Spleen (tissue), 11 donors: ENCODE measurements at regions not wholly inside any gene's neighbourhood (a gene's known extent, or its start where the extent isn't known, plus 50 kb on each side); places are given as distances from the start of the nearest gene placed in this dataset.
A peak's percentile ranks its signal among the peaks of the same experiment; 100 is the strongest.
"Not testable (repeated sequence)": the region's sequence is repeated elsewhere in the genome, so short reads cannot be mapped to it uniquely, and the experiment has no call there.

Source experiments
- DNase-seq: peaks from one replicate; pipeline ENCODE4 v3.0.0-alpha.2; 2020
- H3K27ac ChIP-seq, 8 donors: fragments of 200-600 bp; sonication (generic) in 7 of 8; 1 replicate in 4 of 8; 2 replicates in 4 of 8; pipeline versions ENCODE4 v1.5.0 to v1.8.0; 2016 to 2021; ENCODE audit warnings: inconsistent platforms in 4 of 8, mild to moderate bottlenecking in 4 of 8, moderate library complexity in 1 of 8
- H3K27me3 ChIP-seq, 7 donors: fragments of 200-600 bp; sonication (generic) in 6 of 7; replicated peaks in 1 of 7; 1 replicate in 4 of 7; 2 replicates in 3 of 7; pipeline versions ENCODE4 v1.5.0 to v1.8.0; 2016 to 2021; ENCODE audit warnings: inconsistent platforms in 3 of 7, mild to moderate bottlenecking in 1 of 7
- H3K36me3 ChIP-seq, 6 donors: fragments of 200-600 bp; sonication (generic) in 5 of 6; 1 replicate in 4 of 6; 2 replicates in 2 of 6; pipeline versions ENCODE4 v1.5.0 to v1.8.0; 2016 to 2021; ENCODE audit warnings: inconsistent platforms in 2 of 6
- H3K4me1 ChIP-seq, 6 donors: fragments of 200-600 bp; sonication (generic) in 5 of 6; 1 replicate in 3 of 6; 2 replicates in 3 of 6; pipeline versions ENCODE4 v1.5.0 to v1.8.0; 2016 to 2021; ENCODE audit warnings: inconsistent platforms in 3 of 6
- H3K4me3 ChIP-seq, 8 donors: fragments of 200-600 bp; sonication (generic) in 7 of 8; 1 replicate in 4 of 8; 2 replicates in 4 of 8; pipeline versions ENCODE4 v1.5.0 to v1.8.0; 2016 to 2021; ENCODE audit warnings: inconsistent platforms in 4 of 8, mild to moderate bottlenecking in 4 of 8, moderate library complexity in 2 of 8
- H3K9me3 ChIP-seq, 8 donors: fragments of 200-600 bp; sonication (generic) in 7 of 8; 1 replicate in 4 of 8; 2 replicates in 4 of 8; pipeline versions ENCODE4 v1.5.0 to v1.8.0; 2016 to 2021; ENCODE audit warnings: inconsistent platforms in 4 of 8
- WGBS, 5 donors: extraction: QIAGEN DNeasy Blood & Tissue Kit in 3 of 5; methylation state at CpG; one replicate each; pipeline versions ENCODE4 v1.1.5 to v1.1.7; 2013 to 2018; 5-methylcytosine and 5-hydroxymethylcytosine counted together
- intact Hi-C: fragments of 100-400 bp; cut with DNase I; formaldehyde crosslinking; loops from one replicate; pipeline ENCODE4 v1.15.0; 2023; ENCODE audit warnings: low total_unique reads
- donor health status: healthy with polysubstance abuse.
- donor health status: DM: no; HTN: no; CAD: no; lungs with moderate emphysema.
- donor health status: DM: no; HTN: no; CAD: no.
- donor health status: Bipolar disorder and iron deficiency.
- donor health status: healthy.
- donor health status: DM: no; HTN: no; CAD: no.
- donor health status: DM: yes; HTN: yes; CAD: no.

DNA sequence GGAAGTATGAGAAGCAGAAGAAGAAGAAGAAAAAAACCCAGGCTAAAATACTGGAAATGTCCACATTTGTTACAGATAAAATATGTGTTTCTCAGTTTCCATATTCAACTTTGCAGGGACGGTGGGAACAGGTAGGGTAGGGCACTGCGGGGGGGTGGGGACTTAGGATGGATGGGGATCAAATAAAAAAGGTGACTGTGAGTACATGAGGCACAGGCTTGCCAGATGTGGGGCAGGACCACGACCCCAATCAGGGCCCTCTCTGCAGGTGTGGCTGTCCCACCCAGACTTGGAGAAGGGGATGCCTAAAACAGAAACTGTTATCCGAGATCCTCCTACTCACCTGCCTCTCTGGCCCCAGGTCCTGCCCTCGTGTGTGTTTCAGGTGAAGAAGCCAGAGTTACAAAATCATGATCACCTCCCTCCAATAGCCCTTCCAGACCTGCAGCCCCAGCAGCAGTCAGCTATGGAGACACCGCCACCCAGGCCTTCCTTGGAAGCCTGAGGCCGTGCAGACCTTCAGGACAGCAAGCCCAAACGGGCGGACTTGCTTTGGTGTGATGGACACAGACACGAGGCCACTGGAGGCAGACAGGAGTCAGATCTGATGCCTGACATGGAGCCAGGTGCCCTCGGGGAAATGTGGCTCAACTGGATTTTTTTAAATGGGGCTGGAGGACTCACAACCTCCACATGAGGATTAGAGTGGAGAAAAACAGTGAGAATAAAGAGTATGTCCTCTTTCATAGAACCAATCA, 315.0 kb downstream of the BCL2L11 start:
- intact Hi-C loops, H3K4me3 ChIP-seq, H3K36me3 ChIP-seq, H3K27me3 ChIP-seq, H3K9me3 ChIP-seq: not testable (repeated sequence)
- Histone ChIP-seq H3K4me1 (peaks cover 0 to 27% (median 7%) of the 10 kb centered on the region in 6 donors), H3K27ac (peak overlapping the region in 2 of 8 donors; percentile 56 to 58)
- 48 to 68% (median 61%) methylated on average over 4 to 5 of the region's 11 CpGs for WGBS, 5 donors
- DNase-seq = peak; percentile 76

DNA sequence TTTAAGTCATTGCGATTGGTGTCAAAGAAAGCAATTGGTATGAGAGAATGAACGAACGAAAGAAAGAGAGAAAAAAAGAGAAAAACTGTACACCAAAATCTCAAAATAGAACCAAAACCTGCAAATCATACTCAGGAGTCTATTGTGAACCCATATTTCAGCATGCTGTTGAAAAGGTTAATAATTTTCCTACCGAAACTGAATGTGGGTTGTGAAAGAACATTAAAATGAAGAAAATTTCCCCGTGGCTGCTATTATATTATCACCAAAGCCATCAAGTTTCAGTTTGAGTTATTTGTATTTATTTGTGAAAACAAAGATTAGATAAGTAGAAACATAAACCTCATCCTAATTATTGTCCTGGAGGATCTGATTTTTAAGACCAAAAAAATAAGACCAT, 315.7 kb downstream of the BCL2L11 start:
- H3K27ac ChIP-seq, intact Hi-C loops, H3K36me3 ChIP-seq, H3K4me3 ChIP-seq, DNase-seq, H3K27me3 ChIP-seq, H3K9me3 ChIP-seq: not testable (repeated sequence)
- WGBS, 5 donors = 36 to 66% (median 42%) methylated on average over 2 to 4 of the region's 5 CpGs
- peaks cover 0 to 23% (median 5%) of the 10 kb centered on the region in 6 donors for H3K4me1 ChIP-seq

DNA sequence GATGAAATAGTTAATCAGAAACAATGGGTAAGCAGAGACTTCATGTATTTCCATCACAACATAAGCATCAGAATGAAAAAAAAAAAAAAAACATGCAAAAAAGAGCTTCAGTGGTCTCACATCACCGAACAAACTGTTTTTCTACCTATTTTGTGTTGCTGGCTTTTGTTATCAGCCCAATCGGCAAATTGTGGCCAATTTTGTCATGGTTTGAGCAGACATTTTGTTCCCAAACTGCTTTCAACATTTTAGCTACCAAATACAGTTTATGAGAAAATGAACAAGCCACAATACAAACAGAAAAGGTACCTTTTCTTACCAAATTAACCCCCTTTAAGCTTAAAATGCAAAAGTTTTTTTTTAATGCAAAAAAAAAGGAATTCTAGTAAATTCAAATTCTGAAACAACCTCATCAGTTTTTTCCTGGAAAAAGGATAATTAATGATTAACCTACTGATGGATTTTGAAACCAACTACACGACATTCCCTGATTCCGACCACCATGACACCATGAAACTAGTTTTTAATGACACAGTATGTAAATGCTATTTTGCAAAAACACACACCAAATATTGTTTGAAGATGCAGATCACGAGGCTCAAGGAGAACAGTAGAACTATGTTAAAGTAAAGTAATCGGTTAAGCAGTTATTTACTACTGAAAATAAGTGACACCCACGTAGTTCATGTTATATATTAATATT, 316.7 kb downstream of the BCL2L11 start:
- H3K9me3 ChIP-seq, H3K4me3 ChIP-seq, H3K27me3 ChIP-seq, DNase-seq, H3K36me3 ChIP-seq, intact Hi-C loops: not testable (repeated sequence)
- WGBS, 5 donors = 55 to 68% (median 60%) methylated on average over 2 to 5 of the region's 7 CpGs
- Histone ChIP-seq H3K27ac (peak overlapping the region in 3 of 8 donors; percentile 65 to 73 (median 66)), H3K4me1 (peaks cover 0 to 16% (median under 1%) of the 10 kb centered on the region in 6 donors)

DNA sequence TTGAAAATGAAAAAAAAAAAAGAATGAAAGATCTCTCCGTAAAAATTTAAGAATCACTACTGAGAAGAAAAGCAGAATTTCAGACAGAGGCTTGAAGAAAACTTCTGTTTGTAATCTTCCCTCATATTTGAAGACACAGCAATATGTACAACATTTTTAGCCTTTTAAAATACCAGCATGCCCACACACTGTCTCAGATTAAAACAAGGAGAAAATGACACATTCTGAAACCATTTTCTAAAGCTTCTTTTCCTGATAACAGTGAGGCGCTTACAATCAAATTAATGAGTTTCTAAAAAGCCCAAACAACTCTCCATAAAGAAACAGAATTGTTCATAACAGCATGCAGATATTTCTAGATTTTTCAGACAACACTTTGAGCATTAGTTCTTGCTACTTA, 317.4 kb downstream of the BCL2L11 start:
- H3K4me1 ChIP-seq = peaks cover 0 to 11% (median 0%) of the 10 kb centered on the region in 6 donors
- WGBS, 5 donors = 46 to 80% (median 55%) methylated on average over 1 to 2 of the region's 2 CpGs
- DNase-seq, intact Hi-C loops, H3K36me3 ChIP-seq, H3K27me3 ChIP-seq, H3K4me3 ChIP-seq, H3K9me3 ChIP-seq: not testable (repeated sequence)
- peak overlapping the region in 4 of 8 donors; percentile 50 to 73 (median 56) for H3K27ac ChIP-seq

DNA sequence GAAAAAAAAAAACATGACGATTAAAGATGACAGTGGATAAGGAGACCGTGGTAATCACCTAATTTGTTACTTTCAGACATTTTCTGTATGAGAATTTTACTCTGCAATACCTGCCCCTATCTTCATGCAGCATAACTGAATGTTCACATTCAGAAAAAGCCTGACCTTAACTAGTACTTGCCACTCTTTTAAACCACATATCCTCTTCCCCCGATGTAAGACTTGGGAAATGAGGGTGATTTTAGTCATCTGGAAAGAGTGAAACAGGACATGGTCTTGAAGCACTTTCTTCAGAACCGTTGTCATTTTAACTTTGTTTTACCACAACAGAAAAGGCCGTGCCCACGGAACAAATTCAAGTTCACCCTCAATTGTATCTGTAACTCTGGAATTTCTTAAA, 318.5 kb downstream of the BCL2L11 start:
- H3K36me3 ChIP-seq, H3K27me3 ChIP-seq, DNase-seq, H3K9me3 ChIP-seq, intact Hi-C loops, H3K4me3 ChIP-seq, H3K4me1 ChIP-seq: not testable (repeated sequence)
- WGBS, 5 donors = 37 to 50% (median 43%) methylated on average over 2 to 4 of the region's 6 CpGs
- peak overlapping the region in 5 of 8 donors; percentile 40 to 63 (median 46) for H3K27ac ChIP-seq

DNA sequence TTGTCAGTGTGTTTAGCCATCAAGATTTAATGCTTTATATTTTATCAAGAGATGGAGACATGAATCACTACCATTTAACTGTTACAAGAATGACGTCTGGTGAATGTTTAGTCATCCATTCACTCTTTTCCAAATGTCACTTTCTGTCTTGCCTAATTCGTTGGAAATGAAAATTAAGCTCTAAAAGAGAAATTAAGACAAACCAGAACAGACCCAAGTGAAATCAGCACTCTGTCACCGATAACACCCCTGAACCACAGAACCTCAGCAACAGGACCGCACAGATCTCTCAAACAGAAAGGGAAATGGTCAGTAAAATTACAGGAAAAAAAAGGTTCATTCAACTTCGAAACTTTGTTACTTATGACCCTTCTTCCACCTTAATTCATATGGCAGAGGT, 320.9 kb downstream of the BCL2L11 start:
- H3K27ac ChIP-seq, H3K4me3 ChIP-seq, intact Hi-C loops, H3K27me3 ChIP-seq, DNase-seq, H3K4me1 ChIP-seq, H3K36me3 ChIP-seq, H3K9me3 ChIP-seq: not testable (repeated sequence)
- 69 to 81% (median 77%) methylated on average over 3 to 5 of the region's 5 CpGs for WGBS, 5 donors

DNA sequence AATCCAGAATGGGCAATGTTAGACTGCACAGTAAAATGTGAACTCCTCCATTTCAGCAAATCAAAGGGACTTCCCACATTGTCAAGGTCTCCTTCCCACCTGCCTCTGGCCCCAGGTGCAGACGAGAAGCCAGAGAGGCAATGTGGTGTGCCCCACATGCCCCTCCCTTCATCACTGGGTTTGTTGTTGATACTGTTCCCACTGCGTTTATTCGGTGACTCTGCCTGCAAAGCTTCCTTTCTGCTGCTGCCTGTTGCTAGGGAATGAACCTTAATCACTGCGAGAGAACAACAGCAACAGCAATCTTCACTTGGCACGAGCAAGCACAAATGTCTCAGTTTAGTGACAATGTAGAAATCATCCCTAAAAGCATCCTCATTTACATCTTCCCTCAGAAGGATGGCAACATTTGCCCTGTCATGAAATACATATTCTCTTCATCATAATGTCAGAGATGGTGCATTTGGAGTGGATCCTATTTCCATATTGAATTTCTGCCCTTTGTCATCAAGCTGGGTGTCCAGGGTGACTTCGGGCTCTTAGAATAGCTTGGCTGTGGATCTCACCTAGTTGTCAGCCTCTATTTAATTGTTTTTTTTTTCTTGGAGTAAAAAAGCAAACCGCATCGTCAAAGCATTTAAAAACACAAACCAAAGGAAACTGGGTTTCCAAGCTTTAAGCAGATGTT, 322.2 kb downstream of the BCL2L11 start:
- 42 to 71% (median 58%) methylated on average over 2 to 5 of the region's 8 CpGs for WGBS, 5 donors
- H3K27me3 ChIP-seq, intact Hi-C loops: not testable (repeated sequence)

DNA sequence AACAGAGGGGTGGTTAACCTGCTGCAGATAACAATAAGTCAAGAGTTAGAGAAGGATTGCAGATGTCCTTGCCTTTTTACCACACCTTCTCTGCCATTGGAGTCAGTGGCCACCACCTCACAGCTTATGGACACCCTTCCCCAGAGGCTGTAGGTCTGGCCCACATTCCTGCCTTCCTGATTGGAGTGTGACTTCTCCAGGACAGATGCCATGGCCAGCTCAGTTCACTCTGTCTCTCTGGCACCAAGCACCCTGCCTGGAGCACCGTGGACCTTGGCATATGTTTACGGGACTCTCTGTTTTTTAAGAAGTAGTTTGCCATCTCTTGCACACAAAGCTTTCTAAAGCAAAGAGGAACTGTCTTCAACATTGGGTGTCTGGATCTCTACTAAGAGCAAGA, 323.8 kb downstream of the BCL2L11 start:
- H3K4me3 ChIP-seq, intact Hi-C loops, H3K27me3 ChIP-seq, DNase-seq, H3K9me3 ChIP-seq, H3K27ac ChIP-seq, H3K4me1 ChIP-seq, H3K36me3 ChIP-seq: not testable (repeated sequence)
- no CpG with 5 or more reads among the region's 2 CpGs for WGBS, 5 donors

More for the DNA sequence above, 322.2 kb downstream of the BCL2L11 start:
- H3K27ac ChIP-seq, H3K4me3 ChIP-seq, DNase-seq, H3K4me1 ChIP-seq, H3K9me3 ChIP-seq, H3K36me3 ChIP-seq: not testable (repeated sequence)

DNA sequence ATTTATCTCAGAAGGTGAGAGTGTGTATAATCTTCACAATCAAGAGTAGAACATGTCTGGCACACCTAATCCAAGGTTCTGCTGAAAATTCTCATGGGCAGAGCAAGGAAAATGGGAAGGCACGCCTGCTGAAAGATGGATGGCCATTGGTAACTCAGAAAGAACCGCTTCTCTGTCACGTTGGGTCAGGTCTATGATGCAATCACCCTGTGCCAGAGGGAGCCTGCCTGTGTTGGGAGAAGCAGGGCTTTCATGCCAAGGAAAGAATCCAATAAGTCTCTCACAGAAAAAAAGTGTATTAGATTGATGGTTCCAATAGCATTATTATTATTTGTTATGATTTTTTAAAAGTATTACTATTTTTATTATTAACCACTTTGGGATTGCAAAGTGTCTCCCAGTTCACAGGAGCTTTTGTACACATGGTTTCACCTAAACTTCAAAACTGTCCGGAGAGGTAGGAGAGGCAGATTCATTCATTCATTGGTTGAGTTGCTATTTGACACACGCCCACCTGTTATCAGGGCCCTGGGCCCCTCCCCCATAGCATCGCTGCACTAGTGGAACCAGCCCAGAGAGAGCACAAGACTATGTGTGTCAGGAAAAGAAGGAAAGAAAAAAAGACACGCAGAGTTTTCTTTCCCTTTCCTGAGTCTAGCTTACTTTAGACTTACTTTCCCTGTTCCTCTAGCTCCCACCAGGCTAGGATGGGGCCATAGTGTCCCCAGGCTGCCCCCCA, 324.6 kb downstream of the BCL2L11 start:
- H3K9me3 ChIP-seq, H3K36me3 ChIP-seq, DNase-seq, H3K27ac ChIP-seq, intact Hi-C loops, H3K4me3 ChIP-seq, H3K27me3 ChIP-seq, H3K4me1 ChIP-seq: not testable (repeated sequence)
- WGBS, 5 donors = no CpG with 5 or more reads among the region's 7 CpGs

DNA sequence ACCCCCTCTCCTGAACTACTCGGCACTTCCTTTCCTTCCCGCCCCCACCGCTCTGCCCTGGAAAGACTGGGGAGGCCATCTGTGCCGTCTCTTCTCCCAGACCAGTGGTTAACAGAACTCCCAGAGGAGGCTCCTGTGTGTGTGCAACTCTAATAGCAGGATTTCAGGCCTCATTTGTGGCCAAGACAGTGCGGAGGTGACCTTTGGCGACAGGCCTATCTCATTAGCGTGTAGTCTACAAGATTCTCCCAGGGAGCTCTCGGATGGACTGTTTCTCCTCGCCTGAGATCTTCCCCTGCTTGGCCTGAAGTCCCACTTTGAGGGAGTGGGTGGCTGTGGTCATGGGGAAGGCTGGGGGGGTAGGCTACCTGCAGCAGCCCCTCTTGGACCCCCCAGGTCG, 325.2 kb downstream of the BCL2L11 start:
- not testable (repeated sequence) for H3K36me3 ChIP-seq
- WGBS, 5 donors = no CpG with 5 or more reads among the region's 10 CpGs

More for the DNA sequence above, 325.2 kb downstream of the BCL2L11 start:
- H3K9me3 ChIP-seq, H3K27ac ChIP-seq, DNase-seq, H3K4me3 ChIP-seq, H3K27me3 ChIP-seq, H3K4me1 ChIP-seq, intact Hi-C loops: not testable (repeated sequence)
